ENCODE measurements at regions not wholly inside any gene's neighbourhood (a gene's known extent, or its start where the extent isn't known, plus 50 kb on each side); places are given as distances from the start of the nearest gene placed in this dataset.

DNA sequence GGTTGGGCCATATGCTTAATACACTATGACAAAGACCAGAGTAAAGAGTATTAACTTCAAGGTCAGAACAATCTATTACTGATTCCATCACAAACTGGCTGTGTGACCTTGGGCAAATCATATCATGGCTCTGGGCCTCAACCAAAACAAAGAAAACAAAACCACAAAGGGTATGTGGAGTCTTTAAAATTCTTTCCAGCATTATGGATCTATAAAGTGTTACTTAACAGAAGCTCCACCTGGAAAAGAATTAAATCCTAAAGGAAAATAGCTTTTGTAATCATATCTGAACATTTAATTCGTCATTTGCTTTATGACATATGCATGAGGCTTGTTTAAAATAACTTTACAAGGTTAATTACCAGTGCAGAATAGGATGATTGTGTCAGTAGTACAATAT, 265.5 kb downstream of the SATB1 start:
- H3K4me1 ChIP-seq (ENCODE audit: control insufficient read depth, low read depth, low read length) = no peaks in the 10 kb centered on the region
- H2BK5ac ChIP-seq (ENCODE audit: low read length) = no peak overlapping the region
- H2AK5ac ChIP-seq (ENCODE audit: low read length) = no peak overlapping the region
- H3K79me2 ChIP-seq (ENCODE audit: control insufficient read depth, insufficient read depth, low read length) = no peaks in the 10 kb centered on the region
- DNase-seq = no peak
- WGBS (ENCODE audit: extremely low coverage, insufficient coverage, low lambda C conversion rate) = no CpG with 5 or more reads among the region's 1 CpG
- no peak overlapping the region for H3K4me2 ChIP-seq (ENCODE audit: low read length)
- no peak overlapping the region for H3K56ac ChIP-seq (ENCODE audit: low read length)
- H3K27me3 ChIP-seq (ENCODE audit: insufficient read depth, low read length, poor library complexity) = no peaks in the 10 kb centered on the region
- no peak overlapping the region for H4K5ac ChIP-seq (ENCODE audit: low read length)
- H2BK15ac ChIP-seq (replicated peaks; ENCODE audit: low read depth) = no peak overlapping the region
- no peak overlapping the region for H3K4me3 ChIP-seq (ENCODE audit: low read length)
- no peak overlapping the region for H2BK120ac ChIP-seq (ENCODE audit: low read depth, low read length)
- no peak overlapping the region for H3K4ac ChIP-seq (ENCODE audit: low read depth, low read length)
- H3K9ac ChIP-seq (ENCODE audit: low read length) = no peak overlapping the region
- H3K27ac ChIP-seq (ENCODE audit: low read depth, low read length) = no peak overlapping the region
- H3K18ac ChIP-seq (ENCODE audit: low read length) = no peak overlapping the region
- H3K79me1 ChIP-seq (ENCODE audit: low read length) = no peaks in the 10 kb centered on the region
- H3K36me3 ChIP-seq (ENCODE audit: control insufficient read depth, insufficient read depth, low read length) = no peaks in the 10 kb centered on the region
- no peak overlapping the region for H3K23ac ChIP-seq (ENCODE audit: low read length)
- no peak overlapping the region for H4K8ac ChIP-seq (ENCODE audit: low read depth, low read length)

DNA sequence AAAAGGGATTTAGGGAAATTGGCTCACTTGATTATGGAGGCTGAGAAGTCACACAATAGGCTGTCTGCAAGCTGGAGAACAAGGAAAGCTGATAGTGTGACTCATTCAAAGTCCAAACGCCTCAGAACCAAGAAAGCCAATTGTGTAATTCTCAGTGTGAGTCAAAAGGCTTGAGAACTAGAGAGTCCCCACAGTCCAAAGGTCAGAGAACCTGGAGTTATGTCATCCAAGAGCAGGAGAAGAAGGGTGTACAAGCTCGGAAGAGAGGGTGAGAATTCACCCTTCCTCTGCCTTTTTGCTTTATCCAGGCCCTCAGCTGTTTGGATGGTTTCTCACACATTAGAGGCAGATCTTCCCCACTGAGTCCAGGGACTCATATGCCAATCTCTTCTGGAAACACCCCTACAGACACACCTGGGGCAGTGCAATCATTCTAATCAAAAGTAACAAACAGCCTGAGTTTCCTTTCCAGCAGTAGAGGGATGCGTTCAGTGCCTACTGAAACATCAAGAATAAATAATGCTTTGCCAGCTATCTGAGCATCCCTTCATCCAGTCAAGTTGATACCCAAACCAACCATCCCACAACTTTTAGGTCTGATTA, 271.5 kb downstream of the SATB1 start:
- Histone ChIP-seq H3K79me2 (ENCODE audit: control insufficient read depth, insufficient read depth, low read length) (no peaks in the 10 kb centered on the region), H2BK120ac (ENCODE audit: low read depth, low read length) (no peak overlapping the region), H3K79me1 (ENCODE audit: low read length) (no peaks in the 10 kb centered on the region), H3K4me3 (ENCODE audit: low read length) (no peak overlapping the region), H2AK5ac (ENCODE audit: low read length) (no peak overlapping the region), H2BK5ac (ENCODE audit: low read length) (peak overlapping the region; percentile 14), H3K4me1 (ENCODE audit: control insufficient read depth, low read depth, low read length) (peaks cover 2% of the 10 kb centered on the region), H3K23ac (ENCODE audit: low read length) (no peak overlapping the region), H3K9ac (ENCODE audit: low read length) (no peak overlapping the region), H3K4ac (ENCODE audit: low read depth, low read length) (no peak overlapping the region), H3K27me3 (ENCODE audit: insufficient read depth, low read length, poor library complexity) (no peaks in the 10 kb centered on the region), H3K18ac (ENCODE audit: low read length) (no peak overlapping the region), H3K36me3 (ENCODE audit: control insufficient read depth, insufficient read depth, low read length) (no peaks in the 10 kb centered on the region), H4K8ac (ENCODE audit: low read depth, low read length) (no peak overlapping the region), H3K27ac (ENCODE audit: low read depth, low read length) (peak overlapping the region; percentile 37), H3K56ac (ENCODE audit: low read length) (no peak overlapping the region), H3K4me2 (ENCODE audit: low read length) (no peak overlapping the region), H2BK15ac (replicated peaks; ENCODE audit: low read depth) (no peak overlapping the region), H4K5ac (ENCODE audit: low read length) (no peak overlapping the region)
- peak; percentile 51 for DNase-seq
- no CpG with 5 or more reads among the region's 3 CpGs for WGBS (ENCODE audit: extremely low coverage, insufficient coverage, low lambda C conversion rate)

DNA sequence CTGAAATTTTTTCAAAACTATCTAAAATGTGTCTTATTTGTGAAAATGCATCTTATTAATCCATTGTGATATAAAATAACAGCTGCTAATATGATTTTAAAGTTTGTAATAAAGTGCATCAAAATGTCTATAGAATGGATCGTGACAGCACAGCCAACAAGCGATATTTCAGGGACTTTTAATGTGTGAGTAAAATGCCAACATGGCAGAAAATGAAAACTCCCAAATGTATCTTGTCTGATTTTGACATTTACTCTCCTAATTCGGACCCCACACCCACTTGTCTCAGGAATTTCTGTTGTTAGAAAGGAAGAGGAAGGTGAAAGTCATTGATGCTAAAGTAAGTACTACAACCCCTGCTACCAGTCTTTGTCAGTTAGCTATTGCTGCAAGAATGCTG, 273.9 kb downstream of the SATB1 start:
- no CpG with 5 or more reads among the region's 3 CpGs for WGBS (ENCODE audit: extremely low coverage, insufficient coverage, low lambda C conversion rate)
- H3K27ac ChIP-seq (ENCODE audit: low read depth, low read length) = no peak overlapping the region

DNA sequence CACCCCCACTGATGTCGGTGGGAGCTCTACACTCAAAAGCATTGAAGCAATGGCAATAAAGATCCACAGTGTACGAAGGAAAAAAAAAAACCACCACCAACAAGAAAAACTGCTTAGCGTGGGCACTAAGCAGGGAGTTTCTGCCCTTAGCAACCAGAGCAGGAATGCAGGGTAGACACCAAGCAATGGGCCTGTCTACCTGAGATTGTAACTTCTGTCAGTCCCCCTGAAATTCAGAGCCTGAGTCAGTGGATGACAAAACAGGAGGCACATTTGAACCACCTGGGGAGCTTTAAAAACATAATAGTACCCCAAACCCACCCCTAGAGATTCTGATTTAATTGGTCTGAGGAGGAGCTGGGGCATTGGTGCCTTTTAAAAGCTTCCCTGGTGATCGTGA, 275.2 kb downstream of the SATB1 start:
- no peak overlapping the region for H3K9ac ChIP-seq (ENCODE audit: low read length)
- no peak overlapping the region for H2BK120ac ChIP-seq (ENCODE audit: low read depth, low read length)
- H3K56ac ChIP-seq (ENCODE audit: low read length) = no peak overlapping the region
- H3K4me3 ChIP-seq (ENCODE audit: low read length) = no peak overlapping the region
- H2BK5ac ChIP-seq (ENCODE audit: low read length) = no peak overlapping the region
- H3K18ac ChIP-seq (ENCODE audit: low read length) = no peak overlapping the region
- no peak overlapping the region for H3K23ac ChIP-seq (ENCODE audit: low read length)
- H3K27me3 ChIP-seq (ENCODE audit: insufficient read depth, low read length, poor library complexity) = no peaks in the 10 kb centered on the region
- H2AK5ac ChIP-seq (ENCODE audit: low read length) = no peak overlapping the region
- no peak overlapping the region for H3K4ac ChIP-seq (ENCODE audit: low read depth, low read length)
- H3K79me2 ChIP-seq (ENCODE audit: control insufficient read depth, insufficient read depth, low read length) = no peaks in the 10 kb centered on the region
- no peak for DNase-seq
- H3K36me3 ChIP-seq (ENCODE audit: control insufficient read depth, insufficient read depth, low read length) = no peaks in the 10 kb centered on the region
- H3K79me1 ChIP-seq (ENCODE audit: low read length) = no peaks in the 10 kb centered on the region
- H2BK15ac ChIP-seq (replicated peaks; ENCODE audit: low read depth) = no peak overlapping the region
- H4K8ac ChIP-seq (ENCODE audit: low read depth, low read length) = no peak overlapping the region
- no peak overlapping the region for H4K5ac ChIP-seq (ENCODE audit: low read length)
- H3K4me1 ChIP-seq (ENCODE audit: control insufficient read depth, low read depth, low read length) = peaks cover 2% of the 10 kb centered on the region
- WGBS (ENCODE audit: extremely low coverage, insufficient coverage, low lambda C conversion rate) = no CpG with 5 or more reads among the region's 4 CpGs
- H3K4me2 ChIP-seq (ENCODE audit: low read length) = no peak overlapping the region
- no peak overlapping the region for H3K27ac ChIP-seq (ENCODE audit: low read depth, low read length)

More for the DNA sequence above, 273.9 kb downstream of the SATB1 start:
- H3K4me2 ChIP-seq (ENCODE audit: low read length) = no peak overlapping the region
- no peak overlapping the region for H2AK5ac ChIP-seq (ENCODE audit: low read length)
- no peaks in the 10 kb centered on the region for H3K79me2 ChIP-seq (ENCODE audit: control insufficient read depth, insufficient read depth, low read length)
- H3K27me3 ChIP-seq (ENCODE audit: insufficient read depth, low read length, poor library complexity) = no peaks in the 10 kb centered on the region
- H4K5ac ChIP-seq (ENCODE audit: low read length) = no peak overlapping the region
- H4K8ac ChIP-seq (ENCODE audit: low read depth, low read length) = no peak overlapping the region
- H3K56ac ChIP-seq (ENCODE audit: low read length) = no peak overlapping the region
- H2BK15ac ChIP-seq (replicated peaks; ENCODE audit: low read depth) = no peak overlapping the region
- no peak overlapping the region for H3K4ac ChIP-seq (ENCODE audit: low read depth, low read length)
- H3K9ac ChIP-seq (ENCODE audit: low read length) = no peak overlapping the region
- peaks cover 2% of the 10 kb centered on the region for H3K4me1 ChIP-seq (ENCODE audit: control insufficient read depth, low read depth, low read length)
- no peak overlapping the region for H3K23ac ChIP-seq (ENCODE audit: low read length)
- H3K18ac ChIP-seq (ENCODE audit: low read length) = no peak overlapping the region
- H3K36me3 ChIP-seq (ENCODE audit: control insufficient read depth, insufficient read depth, low read length) = no peaks in the 10 kb centered on the region
- no peaks in the 10 kb centered on the region for H3K79me1 ChIP-seq (ENCODE audit: low read length)
- H2BK5ac ChIP-seq (ENCODE audit: low read length) = no peak overlapping the region
- no peak overlapping the region for H3K4me3 ChIP-seq (ENCODE audit: low read length)
- H2BK120ac ChIP-seq (ENCODE audit: low read depth, low read length) = no peak overlapping the region
- DNase-seq = no peak

DNA sequence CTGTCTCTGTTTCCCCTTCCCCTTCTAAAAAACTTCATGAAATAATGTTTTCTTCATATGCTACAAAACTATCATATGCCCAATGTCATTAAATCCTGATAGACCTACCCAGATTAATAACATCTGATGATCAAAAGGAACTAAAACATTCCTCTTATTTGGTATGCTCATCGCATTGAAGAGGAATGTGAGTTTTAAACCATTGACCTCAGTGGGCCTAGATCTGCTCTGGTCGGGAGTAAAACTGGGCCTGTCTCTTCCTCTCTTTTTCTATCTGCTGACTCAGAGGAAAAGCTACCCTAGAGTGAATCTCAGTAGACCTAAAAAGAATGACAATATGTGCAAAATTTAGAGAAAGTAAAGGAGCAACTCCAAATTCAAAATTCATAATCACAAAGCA, 275.8 kb downstream of the SATB1 start:
- Histone ChIP-seq H3K9ac (ENCODE audit: low read length) (no peak overlapping the region), H2BK5ac (ENCODE audit: low read length) (no peak overlapping the region), H3K18ac (ENCODE audit: low read length) (no peak overlapping the region), H3K27ac (ENCODE audit: low read depth, low read length) (no peak overlapping the region), H4K8ac (ENCODE audit: low read depth, low read length) (no peak overlapping the region), H3K27me3 (ENCODE audit: insufficient read depth, low read length, poor library complexity) (no peaks in the 10 kb centered on the region), H3K79me2 (ENCODE audit: control insufficient read depth, insufficient read depth, low read length) (no peaks in the 10 kb centered on the region), H3K4me1 (ENCODE audit: control insufficient read depth, low read depth, low read length) (peaks cover 2% of the 10 kb centered on the region), H2AK5ac (ENCODE audit: low read length) (no peak overlapping the region), H4K5ac (ENCODE audit: low read length) (no peak overlapping the region), H3K4me2 (ENCODE audit: low read length) (no peak overlapping the region), H3K79me1 (ENCODE audit: low read length) (no peaks in the 10 kb centered on the region), H3K4ac (ENCODE audit: low read depth, low read length) (no peak overlapping the region), H3K56ac (ENCODE audit: low read length) (no peak overlapping the region), H2BK120ac (ENCODE audit: low read depth, low read length) (no peak overlapping the region), H3K36me3 (ENCODE audit: control insufficient read depth, insufficient read depth, low read length) (no peaks in the 10 kb centered on the region), H3K4me3 (ENCODE audit: low read length) (no peak overlapping the region), H2BK15ac (replicated peaks; ENCODE audit: low read depth) (no peak overlapping the region), H3K23ac (ENCODE audit: low read length) (no peak overlapping the region)
- no CpG with 5 or more reads among the region's 2 CpGs for WGBS (ENCODE audit: extremely low coverage, insufficient coverage, low lambda C conversion rate)
- DNase-seq = no peak

DNA sequence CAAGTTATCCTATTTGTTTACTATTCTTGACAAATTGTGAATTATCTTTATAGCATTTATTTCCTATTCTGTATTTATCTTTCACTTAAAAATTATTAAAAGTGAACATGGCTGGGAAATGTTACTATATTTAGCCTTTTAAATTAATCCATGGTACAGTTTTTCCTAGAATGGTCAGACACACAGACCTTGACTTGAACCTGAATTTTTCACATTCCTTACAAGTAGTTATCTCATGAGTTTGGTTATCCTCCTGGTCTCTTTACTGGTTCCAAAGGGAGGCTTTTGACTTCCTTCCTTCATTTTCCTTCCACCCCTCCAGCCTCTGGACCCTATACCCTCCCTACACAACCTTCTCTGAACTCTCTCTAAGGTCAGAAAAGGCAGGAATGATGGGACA, 280.6 kb downstream of the SATB1 start:
- no peak overlapping the region for H2BK120ac ChIP-seq (ENCODE audit: low read depth, low read length)
- H4K5ac ChIP-seq (ENCODE audit: low read length) = no peak overlapping the region
- H3K27me3 ChIP-seq (ENCODE audit: insufficient read depth, low read length, poor library complexity) = no peaks in the 10 kb centered on the region
- no peak overlapping the region for H3K23ac ChIP-seq (ENCODE audit: low read length)
- no peak overlapping the region for H2BK5ac ChIP-seq (ENCODE audit: low read length)
- no peak overlapping the region for H3K9ac ChIP-seq (ENCODE audit: low read length)
- H3K4me2 ChIP-seq (ENCODE audit: low read length) = no peak overlapping the region
- H2AK5ac ChIP-seq (ENCODE audit: low read length) = no peak overlapping the region
- DNase-seq = no peak
- no peak overlapping the region for H3K56ac ChIP-seq (ENCODE audit: low read length)
- H2BK15ac ChIP-seq (replicated peaks; ENCODE audit: low read depth) = no peak overlapping the region
- H3K36me3 ChIP-seq (ENCODE audit: control insufficient read depth, insufficient read depth, low read length) = no peaks in the 10 kb centered on the region
- H3K4ac ChIP-seq (ENCODE audit: low read depth, low read length) = no peak overlapping the region
- H3K18ac ChIP-seq (ENCODE audit: low read length) = no peak overlapping the region
- no peaks in the 10 kb centered on the region for H3K79me2 ChIP-seq (ENCODE audit: control insufficient read depth, insufficient read depth, low read length)
- H3K4me1 ChIP-seq (ENCODE audit: control insufficient read depth, low read depth, low read length) = no peaks in the 10 kb centered on the region
- no peak overlapping the region for H3K27ac ChIP-seq (ENCODE audit: low read depth, low read length)
- no peaks in the 10 kb centered on the region for H3K79me1 ChIP-seq (ENCODE audit: low read length)
- H4K8ac ChIP-seq (ENCODE audit: low read depth, low read length) = no peak overlapping the region
- no peak overlapping the region for H3K4me3 ChIP-seq (ENCODE audit: low read length)
